Breast epithelium (tissue), 3 donors: ENCODE measurements at regions not wholly inside any gene's neighbourhood (a gene's known extent, or its start where the extent isn't known, plus 50 kb on each side); places are given as distances from the start of the nearest gene placed in this dataset.

Source experiments
- POLR2A ChIP-seq: fragments of 450-650 bp; IDR thresholded peaks from one replicate; pipeline ENCODE4 v1.6.1; 2016; ENCODE audit warnings: antibody characterized with exemption, mild to moderate bottlenecking, moderate library complexity
- POLR2AphosphoS5 ChIP-seq, 3 donors: sonication (generic); formaldehyde crosslinking; IDR thresholded peaks; one replicate each; pipeline ENCODE4 v1.6.1; 2017; ENCODE audit warnings: antibody characterized with exemption in 3 of 3
- TF ChIP-seq, protein P1 (sequence below), 3 donors: fragments of 450-650 bp; IDR thresholded peaks; one replicate each; pipeline ENCODE4 v1.5.1; 2016 to 2017; ENCODE audit warnings: antibody characterized with exemption in 3 of 3, mild to moderate bottlenecking in 3 of 3, moderate library complexity in 3 of 3

DNA sequence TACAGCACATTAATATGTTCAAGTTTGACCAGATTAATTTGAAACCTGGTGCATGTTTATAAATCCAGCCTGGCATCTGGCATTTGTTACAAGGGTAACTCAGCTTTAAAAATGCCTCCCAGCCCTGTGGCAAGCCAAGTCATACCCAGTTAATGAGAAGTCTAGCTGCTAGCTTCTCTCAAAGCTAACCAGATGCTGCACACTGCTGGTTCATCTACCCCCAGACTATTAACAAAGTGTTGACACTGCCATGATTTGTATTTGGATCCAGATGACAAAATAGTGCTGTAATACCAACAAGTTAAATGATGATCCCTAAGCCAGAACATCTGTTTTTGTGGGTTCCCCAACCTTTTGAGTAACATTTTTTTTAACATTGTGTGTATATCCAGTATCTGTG is 573.7 kb upstream of the DAB2 start:
- TF ChIP-seq, protein P1, sequence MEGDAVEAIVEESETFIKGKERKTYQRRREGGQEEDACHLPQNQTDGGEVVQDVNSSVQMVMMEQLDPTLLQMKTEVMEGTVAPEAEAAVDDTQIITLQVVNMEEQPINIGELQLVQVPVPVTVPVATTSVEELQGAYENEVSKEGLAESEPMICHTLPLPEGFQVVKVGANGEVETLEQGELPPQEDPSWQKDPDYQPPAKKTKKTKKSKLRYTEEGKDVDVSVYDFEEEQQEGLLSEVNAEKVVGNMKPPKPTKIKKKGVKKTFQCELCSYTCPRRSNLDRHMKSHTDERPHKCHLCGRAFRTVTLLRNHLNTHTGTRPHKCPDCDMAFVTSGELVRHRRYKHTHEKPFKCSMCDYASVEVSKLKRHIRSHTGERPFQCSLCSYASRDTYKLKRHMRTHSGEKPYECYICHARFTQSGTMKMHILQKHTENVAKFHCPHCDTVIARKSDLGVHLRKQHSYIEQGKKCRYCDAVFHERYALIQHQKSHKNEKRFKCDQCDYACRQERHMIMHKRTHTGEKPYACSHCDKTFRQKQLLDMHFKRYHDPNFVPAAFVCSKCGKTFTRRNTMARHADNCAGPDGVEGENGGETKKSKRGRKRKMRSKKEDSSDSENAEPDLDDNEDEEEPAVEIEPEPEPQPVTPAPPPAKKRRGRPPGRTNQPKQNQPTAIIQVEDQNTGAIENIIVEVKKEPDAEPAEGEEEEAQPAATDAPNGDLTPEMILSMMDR (IDR thresholded peaks at IDR 0.05): no peak
- TF ChIP-seq POLR2AphosphoS5 (IDR thresholded peaks at IDR 0.05) (no peak), POLR2A (no peak)
